ENCODE measurements at regions not wholly inside any gene's neighbourhood (a gene's known extent, or its start where the extent isn't known, plus 50 kb on each side); places are given as distances from the start of the nearest gene placed in this dataset.
"Not testable (repeated sequence)": the region's sequence is repeated elsewhere in the genome, so short reads cannot be mapped to it uniquely, and the experiment has no call there.

- no peak for DNase-seq
Observed at GRCh38 chr3:75325716-75326115, 338.4 kb upstream of the FRG2C start.

DNA sequence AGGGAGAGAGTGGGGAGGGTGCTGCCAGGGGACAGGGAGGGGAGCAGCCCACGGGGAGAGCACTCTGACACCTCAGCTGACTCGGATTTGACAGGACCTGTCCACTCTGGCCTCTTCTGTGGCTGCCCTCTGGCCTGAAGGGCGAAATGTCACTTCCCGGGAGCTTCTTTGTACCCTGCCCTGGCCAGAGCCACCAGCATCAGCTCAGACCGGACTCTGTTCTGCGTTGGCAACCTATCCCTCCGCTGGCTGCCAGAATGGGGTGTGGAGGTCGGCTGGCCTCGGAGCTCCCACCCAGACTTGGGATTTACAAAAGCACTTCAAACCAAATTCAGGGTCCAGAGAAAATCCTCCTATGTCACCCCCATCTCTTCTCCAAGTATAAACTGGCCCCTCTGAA, 336.7 kb upstream of the FRG2C start:
- DNase-seq = no peak

DNA sequence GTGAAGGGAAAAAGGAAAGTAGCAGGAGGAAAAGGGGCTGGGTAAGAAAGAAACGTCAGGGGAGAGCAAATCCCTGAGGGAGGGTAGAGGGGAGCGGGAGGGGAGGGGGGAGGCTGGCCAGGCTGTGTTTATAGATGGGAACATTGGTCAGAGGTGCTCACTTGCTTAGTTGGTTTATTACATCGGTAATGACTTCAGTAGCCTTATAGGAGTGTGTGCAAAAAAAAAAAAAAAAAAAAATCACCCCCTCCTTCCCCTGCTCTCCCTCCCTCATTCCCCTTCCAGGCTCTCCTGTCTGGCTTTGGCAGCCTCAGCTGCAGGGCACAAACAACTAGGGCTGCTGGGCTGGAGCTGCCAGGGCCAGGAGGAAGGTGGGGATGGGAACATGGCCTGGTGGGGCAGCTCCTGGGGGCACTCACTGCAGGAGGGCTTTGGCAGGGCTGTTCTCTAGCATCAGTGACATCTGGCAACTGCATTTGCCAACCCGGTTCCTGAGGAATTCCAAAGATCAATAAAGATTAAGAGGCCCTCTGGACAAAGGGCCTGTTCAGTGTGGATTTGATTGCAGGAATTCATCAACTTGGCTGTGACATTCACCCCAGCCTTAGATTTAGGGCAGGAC, 334.5 kb upstream of the FRG2C start:
- DNase-seq = no peak

DNA sequence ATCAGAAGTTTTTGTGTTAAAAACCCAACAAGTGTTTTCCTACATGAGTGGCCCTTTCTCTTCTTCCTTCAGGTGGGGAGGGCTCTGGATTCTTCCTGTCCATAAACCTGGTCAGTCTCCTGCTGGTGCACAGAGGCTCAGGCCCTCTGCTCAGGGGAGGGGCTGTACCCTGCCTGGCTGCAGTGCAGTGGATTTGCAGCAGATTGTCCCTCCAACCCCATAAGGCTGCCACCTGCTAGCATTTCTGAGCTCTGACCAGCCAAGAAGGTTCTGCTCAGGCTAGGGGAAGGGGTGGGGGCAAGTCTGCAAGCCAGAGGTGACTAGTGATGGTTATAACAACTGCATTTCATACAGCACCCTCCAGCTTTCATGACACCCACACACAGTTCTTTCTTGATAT, 333.7 kb upstream of the FRG2C start:
- DNase-seq = not testable (repeated sequence)

GRCh38 chr3:75332090-75332489, 332.0 kb upstream of the FRG2C start:
- not testable (repeated sequence) for DNase-seq

DNA sequence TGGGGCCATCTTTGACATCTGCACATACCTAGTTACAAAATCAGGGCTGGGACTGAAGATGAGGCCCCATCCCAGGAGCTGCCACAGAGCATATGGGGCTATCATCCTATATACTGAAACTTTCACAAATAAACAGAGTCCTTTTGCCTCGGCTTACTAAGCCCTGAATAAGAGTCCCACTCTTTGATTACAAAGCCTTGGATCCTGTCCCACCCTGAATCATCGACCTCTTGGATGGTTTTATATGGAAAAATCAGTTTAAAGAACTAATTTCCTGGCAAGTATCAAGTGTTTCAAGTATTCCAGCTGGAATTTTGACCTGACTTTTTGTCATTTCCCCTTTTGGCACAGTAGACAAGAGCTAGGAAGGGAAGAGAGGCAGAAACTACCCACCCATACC, 331.3 kb upstream of the FRG2C start:
- no peak for DNase-seq

- no peak for DNase-seq
Observed at GRCh38 chr3:75334299-75334698, 329.8 kb upstream of the FRG2C start.

DNA sequence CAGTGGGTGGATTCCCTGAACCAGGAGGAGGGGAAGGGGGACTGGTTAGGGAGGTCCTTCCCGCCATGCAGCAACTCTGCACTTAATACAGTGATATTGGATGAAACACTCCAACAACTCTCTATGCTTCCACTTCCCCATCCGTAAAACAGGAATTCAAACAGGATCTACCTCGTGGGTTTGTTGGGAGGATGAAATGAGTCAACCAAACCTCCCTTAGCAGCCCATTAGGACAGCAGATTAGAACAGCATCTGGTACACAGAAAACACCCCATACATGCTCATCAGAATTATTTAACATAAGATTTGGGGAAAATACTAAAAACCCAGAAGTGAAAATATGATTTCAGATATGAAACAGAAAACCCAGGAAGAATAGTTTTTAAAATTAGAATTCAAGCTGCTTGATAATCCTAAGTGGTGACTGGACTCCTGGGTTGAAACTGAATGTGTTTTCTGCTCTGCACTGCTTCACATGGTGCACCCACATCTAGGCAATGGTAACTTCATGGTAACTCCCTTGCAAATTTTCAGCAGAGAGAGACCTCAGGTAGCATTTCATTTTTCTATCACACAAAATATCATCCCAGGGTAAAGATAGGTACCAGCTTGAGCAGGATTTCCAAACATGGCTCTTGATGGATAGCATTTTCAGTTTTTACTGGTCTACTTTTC, 326.8 kb upstream of the FRG2C start:
- no peak for DNase-seq

DNA sequence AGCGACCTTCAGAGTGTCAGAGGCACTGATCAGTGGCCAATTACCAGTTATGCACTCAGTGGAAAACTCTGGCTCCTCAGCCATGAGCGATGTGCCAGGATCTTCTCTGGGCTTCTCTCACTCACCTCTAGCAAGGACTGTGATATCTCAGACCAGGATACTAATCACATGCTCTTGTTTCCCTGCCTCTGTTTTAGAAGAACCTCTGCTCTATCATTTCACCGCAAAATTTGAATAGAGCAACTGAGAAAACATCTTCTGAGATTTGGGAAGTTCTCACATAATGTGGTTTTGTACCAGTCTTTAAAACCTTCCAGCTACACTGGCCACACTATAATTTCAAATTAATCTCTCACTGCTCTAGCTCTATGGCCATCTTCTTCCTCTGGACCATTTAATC, 325.8 kb upstream of the FRG2C start:
- no peak for DNase-seq

- no peak for DNase-seq
Observed at GRCh38 chr3:75341324-75342067, 322.6 kb upstream of the FRG2C start.

GRCh38 chr3:75342425-75342824, 321.7 kb upstream of the FRG2C start:
- peak; percentile 17 for DNase-seq

- not testable (repeated sequence) for DNase-seq
Observed at GRCh38 chr3:75350536-75350935, 313.6 kb upstream of the FRG2C start.

GRCh38 chr3:75362086-75362784, 301.9 kb upstream of the FRG2C start:
- not testable (repeated sequence) for DNase-seq

DNA sequence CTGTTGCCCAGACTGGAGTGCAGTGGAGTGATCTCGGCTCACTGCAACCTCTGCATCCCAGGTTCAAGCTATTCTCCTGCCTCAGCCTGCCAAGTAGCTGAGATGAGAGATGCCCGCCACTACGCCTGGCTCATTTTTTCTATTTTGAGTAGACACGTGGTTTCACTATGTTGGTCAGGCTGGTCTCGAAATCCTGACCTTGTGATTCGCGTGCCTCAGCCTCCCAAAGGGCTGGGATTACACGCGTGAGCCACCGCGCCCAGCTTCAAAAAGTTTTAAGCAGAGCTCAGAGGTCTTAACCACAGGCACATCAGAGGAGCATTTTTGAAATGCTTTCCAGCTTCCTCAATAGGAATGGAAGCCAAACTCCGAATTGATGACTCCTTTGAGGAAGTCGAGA, 291.2 kb upstream of the FRG2C start:
- not testable (repeated sequence) for DNase-seq

- DNase-seq = not testable (repeated sequence)
Observed at GRCh38 chr3:75379840-75380239, 284.3 kb upstream of the FRG2C start.

- DNase-seq = no peak
Observed at GRCh38 chr3:75380276-75380771, 283.8 kb upstream of the FRG2C start.

- DNase-seq = not testable (repeated sequence)
Observed at GRCh38 chr3:75384016-75384415, 280.1 kb upstream of the FRG2C start.

DNA sequence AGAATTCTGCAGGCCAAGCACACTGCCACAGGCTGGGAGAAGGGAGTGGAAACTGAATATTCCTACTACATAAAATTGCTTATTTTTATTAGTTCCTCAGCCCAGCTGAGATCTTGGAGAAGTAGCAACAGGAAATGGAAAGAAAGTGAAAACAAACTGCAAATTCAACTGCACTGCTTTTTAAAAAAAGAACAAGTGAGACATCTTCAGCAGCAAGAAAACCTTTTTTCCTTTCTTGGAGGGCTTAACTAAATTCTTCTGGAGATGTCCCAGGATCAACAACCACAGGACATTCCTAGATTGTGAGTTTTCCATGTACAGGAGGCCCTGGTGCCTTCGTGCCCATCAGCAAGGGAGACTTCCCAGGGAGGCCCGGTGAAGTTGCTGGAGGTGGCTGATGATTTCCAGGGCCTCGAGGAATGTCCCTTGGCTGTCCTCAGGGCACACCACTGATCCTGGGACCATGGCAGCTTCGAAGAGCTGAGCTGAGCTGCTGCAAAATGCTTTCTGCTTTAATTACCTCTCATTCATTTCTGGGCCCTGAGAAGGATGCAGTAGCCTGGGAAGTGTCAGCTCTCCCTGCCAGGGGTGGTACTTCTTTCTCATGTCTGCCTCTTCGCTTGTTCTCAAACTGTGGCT, 275.5 kb upstream of the FRG2C start:
- DNase-seq = not testable (repeated sequence)

DNA sequence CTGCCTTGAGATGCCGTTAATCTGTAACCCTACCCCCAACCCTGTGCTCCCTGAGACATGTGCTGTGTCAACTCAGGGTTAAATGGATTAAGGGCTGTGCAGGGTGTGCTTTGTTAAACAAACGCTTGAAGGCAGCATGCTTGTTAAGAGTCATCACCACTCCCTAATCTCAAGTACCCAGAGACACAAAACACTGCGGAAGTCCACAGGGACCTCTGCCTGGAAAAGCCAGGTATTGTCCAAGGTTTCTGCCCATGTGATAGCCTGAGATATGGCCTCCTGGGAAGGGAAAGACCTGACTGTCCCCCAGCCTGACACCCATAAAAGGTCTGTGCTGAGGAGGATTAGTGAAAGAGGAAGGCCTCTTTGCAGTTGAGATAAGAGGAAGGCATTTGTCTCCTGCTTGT, 270.8 kb upstream of the FRG2C start:
- DNase-seq = not testable (repeated sequence)

GRCh38 chr3:75394102-75394501, 270.0 kb upstream of the FRG2C start:
- DNase-seq = not testable (repeated sequence)

DNA sequence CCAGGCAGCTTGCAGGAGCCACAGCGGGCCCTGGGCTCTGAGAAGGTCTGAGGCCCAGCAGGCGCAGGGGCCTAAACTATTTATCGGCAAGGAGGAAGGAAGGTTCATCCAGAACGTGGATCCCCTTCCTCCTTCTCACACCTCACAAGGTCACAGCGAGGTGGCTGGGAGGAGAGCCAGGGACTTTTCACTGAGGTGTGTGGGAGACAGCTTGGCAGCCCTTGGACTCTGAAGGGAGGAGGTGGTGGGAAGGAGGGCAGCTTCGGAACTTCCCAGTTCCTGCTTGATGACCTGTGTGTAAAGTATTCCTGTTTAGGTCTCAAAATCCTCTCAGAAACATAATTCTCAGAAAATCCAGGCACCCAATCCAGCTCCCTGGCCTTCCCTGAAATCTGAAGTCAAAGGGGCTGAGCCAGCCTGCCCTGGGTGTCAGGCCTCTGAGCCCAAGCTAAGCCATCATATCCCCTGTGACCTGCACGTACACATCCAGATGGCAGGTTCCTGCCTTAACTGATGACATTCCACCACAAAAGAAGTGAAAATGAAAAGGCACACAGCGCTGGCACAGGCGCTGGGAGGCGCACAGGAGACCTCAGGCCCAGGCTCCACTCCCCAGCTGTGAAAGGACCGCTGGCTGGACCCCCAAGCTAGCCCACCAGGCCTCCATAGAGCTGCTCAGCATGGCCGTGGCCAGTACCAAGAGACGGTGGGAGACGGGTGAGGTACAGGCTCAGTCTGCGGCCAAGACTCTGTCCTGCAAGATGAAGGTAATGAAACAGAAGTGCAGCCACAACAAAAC, 269.4 kb upstream of the FRG2C start:
- DNase-seq = not testable (repeated sequence)
